Spleen (tissue), 7 donors: ENCODE measurements at regions not wholly inside any gene's neighbourhood (a gene's known extent, or its start where the extent isn't known, plus 50 kb on each side); places are given as distances from the start of the nearest gene placed in this dataset.

Experiments
- POLR2AphosphoS5 ChIP-seq, 3 donors: sonication (generic); formaldehyde crosslinking; IDR thresholded peaks; one replicate each; pipeline ENCODE4 v1.5.1; 2017; ENCODE audit warnings: antibody characterized with exemption in 3 of 3
- TF ChIP-seq, protein P1 (sequence below), 11 experiments: fragments of 200-600 bp in 7 of 11; fragments of 450-650 bp in 4 of 11; sonication (generic) in 4 of 11; IDR thresholded peaks in 8 of 11; conservative IDR thresholded peaks in 3 of 11; 1 replicate in 7 of 11; 2 replicates in 4 of 11; pipeline versions ENCODE4 v1.4.0 to v1.8.0; 2016 to 2021; ENCODE audit warnings: antibody characterized with exemption in 11 of 11, inconsistent platforms in 4 of 11, mild to moderate bottlenecking in 1 of 11
- donor health status: DM: no; HTN: no; CAD: no; lungs with moderate emphysema.
- donor health status: DM: no; HTN: no; CAD: no.
- donor health status: DM: no; HTN: no; CAD: no.

DNA sequence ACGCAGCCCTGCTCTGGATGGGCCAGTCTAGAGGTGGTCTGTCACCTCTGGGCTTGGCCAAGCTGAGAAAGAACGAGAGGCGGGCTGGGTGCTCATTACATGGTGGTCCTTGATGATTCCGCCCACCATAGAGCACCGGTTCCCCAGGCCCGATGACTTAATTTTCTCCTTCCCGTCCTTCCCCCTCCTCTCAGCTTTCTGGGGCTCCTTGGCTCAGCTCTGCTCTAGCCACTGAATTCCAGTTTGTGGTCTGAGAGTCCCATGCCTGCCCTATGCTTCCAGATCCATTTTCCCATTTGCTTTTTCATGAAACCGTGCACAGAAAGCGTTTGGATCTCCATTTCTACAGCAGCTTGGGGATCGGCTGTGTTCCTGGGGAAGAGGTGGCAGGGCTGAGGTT lies 318.5 kb upstream of the C1orf174 start:
- TF ChIP-seq, protein P1, sequence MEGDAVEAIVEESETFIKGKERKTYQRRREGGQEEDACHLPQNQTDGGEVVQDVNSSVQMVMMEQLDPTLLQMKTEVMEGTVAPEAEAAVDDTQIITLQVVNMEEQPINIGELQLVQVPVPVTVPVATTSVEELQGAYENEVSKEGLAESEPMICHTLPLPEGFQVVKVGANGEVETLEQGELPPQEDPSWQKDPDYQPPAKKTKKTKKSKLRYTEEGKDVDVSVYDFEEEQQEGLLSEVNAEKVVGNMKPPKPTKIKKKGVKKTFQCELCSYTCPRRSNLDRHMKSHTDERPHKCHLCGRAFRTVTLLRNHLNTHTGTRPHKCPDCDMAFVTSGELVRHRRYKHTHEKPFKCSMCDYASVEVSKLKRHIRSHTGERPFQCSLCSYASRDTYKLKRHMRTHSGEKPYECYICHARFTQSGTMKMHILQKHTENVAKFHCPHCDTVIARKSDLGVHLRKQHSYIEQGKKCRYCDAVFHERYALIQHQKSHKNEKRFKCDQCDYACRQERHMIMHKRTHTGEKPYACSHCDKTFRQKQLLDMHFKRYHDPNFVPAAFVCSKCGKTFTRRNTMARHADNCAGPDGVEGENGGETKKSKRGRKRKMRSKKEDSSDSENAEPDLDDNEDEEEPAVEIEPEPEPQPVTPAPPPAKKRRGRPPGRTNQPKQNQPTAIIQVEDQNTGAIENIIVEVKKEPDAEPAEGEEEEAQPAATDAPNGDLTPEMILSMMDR (IDR thresholded peaks at IDR 0.05 in 8 of 11, conservative IDR thresholded peaks at IDR 0.05 in 3 of 11) = no peak
- no peak for TF ChIP-seq POLR2AphosphoS5 (IDR thresholded peaks at IDR 0.05)
